Activated CD8-positive, alpha-beta memory T cell treated with anti-CD3 and anti-CD28 coated beads for 24 hours (primary cell): ENCODE measurements at regions not wholly inside any gene's neighbourhood (a gene's known extent, or its start where the extent isn't known, plus 50 kb on each side); places are given as distances from the start of the nearest gene placed in this dataset.
"Not testable (repeated sequence)": the region's sequence is repeated elsewhere in the genome, so short reads cannot be mapped to it uniquely, and the experiment has no call there.

Experiments used
- DNase-seq: peaks from one replicate; pipeline ENCODE4 v3.0.0-alpha.2; 2020

- no peak for DNase-seq
Observed at GRCh38 chr20:51154708-51155690, 132.1 kb upstream of the KCNG1 start.

GRCh38 chr20:51153867-51154707, 131.2 kb upstream of the KCNG1 start:
- DNase-seq: no peak

GRCh38 chr20:51148941-51149340, 126.0 kb upstream of the KCNG1 start:
- no peak for DNase-seq

DNA sequence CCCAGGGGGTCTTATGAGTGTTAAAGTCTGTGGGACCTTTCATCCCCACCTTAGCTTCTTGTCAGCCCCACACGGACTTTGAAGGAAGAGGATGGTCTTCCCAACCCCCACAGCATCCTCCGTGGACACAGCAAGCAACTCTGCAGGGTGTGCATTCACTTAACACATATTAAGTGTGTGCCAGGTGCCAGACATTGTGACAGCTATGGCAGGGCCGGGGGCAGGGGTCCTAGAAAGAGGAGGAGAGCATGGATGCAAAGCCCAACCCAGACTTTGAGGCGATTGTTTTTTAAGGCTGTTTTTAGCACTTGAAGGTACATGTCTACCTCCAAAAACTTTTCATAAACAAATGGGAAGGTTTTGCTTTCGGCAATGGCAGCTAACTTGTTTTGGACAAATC, 121.6 kb upstream of the KCNG1 start:
- no peak for DNase-seq

DNA sequence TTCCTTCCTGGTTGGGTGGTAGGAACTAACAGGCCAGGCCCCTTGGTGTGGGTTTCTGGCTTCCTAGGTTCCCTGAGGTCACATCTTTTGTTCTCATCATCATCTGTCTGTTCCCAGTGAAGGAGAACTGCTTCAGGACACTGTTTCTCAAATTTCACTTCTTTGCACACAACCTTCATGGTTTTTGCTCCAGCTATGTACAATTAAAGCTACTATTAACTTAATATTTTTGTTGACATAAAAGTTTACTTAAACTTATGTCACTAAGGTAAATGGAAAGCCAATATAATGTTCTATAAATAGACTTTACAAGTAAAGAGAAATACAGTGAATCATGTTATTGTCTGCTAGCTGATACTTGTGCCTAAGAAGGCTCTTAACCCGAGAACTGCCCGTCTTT, 120.7 kb upstream of the KCNG1 start:
- DNase-seq: no peak

DNA sequence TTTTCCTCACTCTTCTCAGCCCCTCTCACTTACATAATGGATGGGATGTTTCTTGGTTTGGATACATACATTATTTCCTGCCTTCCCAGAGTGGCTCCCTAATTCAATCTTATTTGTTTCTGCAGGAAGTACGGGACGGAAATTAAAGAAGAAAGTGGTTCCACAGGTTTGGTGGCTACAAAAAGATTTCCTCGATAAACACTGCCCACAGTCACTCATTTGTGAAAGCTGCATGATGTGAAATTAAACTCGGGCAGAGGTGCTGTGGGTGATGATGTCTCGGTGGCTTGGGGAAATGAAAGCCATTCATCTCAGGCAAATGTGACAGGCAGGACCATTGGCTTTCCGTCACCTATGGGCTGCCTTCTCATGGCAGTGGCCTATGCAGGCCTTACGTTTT, 119.5 kb upstream of the KCNG1 start:
- no peak for DNase-seq

GRCh38 chr20:51140671-51141070, 117.8 kb upstream of the KCNG1 start:
- DNase-seq: no peak

- DNase-seq: no peak
Observed at GRCh38 chr20:51139891-51140290, 117.0 kb upstream of the KCNG1 start.

DNA sequence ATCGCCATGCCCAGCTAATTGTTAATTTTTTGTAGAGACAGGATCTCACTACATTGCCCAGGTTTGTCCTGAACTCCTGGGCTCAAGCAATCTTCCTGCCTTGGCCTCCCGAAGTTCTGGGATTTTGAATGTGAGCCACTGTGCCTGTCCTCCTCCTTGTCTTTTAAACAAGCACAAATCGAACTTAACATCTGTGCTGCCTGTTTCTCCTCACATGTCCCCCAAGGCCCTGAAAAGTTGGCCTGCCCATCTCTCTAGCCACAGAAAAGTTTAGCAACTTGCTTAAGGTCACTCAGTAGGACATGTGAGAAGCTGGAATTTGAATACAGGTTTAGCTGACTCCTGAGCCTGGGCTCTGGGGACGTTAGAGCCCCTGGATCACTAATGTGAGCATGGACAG, 115.7 kb upstream of the KCNG1 start:
- no peak for DNase-seq

- DNase-seq: no peak
Observed at GRCh38 chr20:51137461-51137860, 114.6 kb upstream of the KCNG1 start.

DNA sequence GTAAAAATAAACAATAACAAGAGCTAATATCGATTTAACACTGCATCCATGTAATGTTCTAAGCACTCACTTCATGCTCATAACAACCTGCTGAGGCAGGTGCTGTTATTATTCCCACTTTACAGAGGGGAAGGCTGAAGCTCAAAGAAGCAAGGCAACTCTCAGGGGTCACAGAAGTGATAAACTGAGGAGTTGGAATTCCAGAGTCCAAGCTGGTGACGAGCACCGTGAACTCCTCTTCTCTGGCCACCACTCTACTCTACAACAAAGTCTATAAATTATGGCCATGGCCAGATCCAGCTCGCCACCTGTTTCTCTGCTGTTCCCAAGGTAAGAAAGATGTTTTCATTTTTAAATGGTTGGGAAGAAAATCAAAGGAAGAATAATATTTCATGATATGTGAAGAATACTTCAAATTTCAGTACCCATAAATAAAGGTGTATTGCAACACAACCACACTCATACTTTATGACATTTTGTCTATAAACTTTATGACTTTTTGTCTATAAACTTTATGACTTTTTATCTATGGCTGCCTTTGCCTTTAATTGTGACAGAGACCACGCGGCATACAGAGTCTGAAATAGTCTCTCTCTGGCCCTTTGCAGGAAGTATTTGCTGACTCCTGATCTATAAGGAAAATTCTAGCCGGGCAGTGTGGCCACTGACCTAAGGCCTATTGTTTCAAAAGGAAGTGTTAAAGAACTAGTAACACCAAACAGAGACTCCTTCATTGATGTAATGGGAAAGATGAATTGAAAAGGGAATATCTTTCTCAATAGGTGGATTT, 113.2 kb upstream of the KCNG1 start:
- DNase-seq: no peak

DNA sequence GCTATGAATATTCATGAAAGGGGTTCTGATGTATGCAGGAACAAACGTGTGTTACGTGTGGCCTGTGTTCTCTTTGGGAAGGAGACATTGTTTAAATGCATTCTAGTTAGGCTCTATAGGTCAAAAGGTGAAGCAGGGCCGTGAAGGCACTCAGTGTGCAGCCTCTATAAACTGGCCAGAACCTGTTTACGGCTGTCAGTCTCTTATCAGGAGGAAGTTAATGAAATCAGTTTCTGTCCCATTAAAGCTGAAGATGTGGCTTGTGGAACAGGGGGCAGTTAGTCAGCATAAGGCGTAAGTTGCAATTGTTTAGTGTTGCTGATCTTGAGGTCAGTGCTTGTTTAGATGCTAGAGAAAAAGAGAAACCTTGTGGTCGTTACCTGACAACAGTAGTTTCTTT, 111.5 kb upstream of the KCNG1 start:
- no peak for DNase-seq

- no peak for DNase-seq
Observed at GRCh38 chr20:51132279-51132678, 109.4 kb upstream of the KCNG1 start.

- DNase-seq: no peak
Observed at GRCh38 chr20:51131811-51132210, 108.9 kb upstream of the KCNG1 start.

DNA sequence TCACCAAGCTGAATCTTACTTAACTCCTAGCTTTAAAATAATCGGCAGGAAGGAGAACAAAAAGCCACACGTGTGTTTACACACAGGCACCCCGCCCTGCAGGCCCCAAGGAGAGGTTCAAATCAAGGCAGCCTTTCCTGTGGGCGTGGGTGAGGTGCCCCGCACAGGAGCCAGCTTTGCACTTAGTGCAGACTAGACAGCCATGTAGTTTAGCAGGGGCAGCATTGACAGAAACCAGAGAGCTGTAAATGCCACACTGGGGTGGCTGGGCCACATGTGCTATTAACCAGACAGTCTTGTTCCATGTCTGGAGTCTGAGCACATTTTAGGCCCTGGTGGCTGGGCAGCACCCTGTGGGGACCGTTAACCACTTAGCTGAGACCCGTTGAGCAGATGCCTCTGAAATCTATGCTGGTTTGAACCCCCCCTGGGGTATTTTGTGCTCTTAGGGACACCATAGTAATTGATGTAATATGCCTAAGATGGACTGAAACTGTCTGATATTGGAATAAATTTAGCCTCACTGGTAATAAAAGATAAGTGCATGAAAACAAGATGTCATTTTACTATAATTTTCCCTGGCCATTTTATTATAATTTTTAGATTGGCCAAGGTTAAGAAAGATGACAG, 106.4 kb upstream of the KCNG1 start:
- DNase-seq: no peak

DNA sequence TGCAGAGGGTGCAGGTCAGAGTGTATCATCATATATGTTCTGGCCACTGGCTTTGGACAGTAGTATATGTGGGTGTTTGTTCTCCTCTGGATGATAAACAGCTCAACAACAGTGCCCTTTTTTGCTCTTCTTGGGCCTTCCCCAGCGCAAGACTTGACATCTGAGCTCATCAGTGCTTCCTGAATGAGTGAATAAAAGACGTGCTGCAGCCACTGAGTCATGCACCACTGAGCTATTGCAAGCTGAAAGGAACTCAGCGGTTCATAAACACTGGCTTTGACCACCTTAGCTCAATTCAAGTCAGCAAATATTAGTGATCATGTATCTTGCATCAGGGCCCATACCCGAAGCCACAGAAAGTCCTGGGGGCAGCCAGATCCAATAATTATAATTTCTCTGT, 105.3 kb upstream of the KCNG1 start:
- no peak for DNase-seq

GRCh38 chr20:51127713-51128112, 104.8 kb upstream of the KCNG1 start:
- DNase-seq: peak; percentile 32

DNA sequence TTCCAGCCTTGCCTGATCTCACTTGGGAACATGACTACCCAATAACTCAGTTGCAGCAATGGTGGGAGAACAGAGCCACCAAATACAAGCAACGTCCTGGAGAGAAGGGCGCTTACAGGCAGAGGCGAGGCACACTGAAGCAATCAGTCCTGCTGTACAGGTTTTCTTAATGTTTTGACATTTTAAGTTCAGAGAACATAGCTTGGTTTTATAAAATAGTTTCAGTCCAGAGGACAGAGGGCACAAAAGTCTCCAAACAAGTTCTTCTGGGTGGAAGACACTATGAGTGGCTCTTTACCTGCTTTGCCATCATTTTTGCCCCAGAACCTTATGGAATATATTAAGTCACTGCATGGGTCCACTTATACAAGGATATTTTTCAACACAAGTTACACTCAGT, 103.4 kb upstream of the KCNG1 start:
- no peak for DNase-seq

- no peak for DNase-seq
Observed at GRCh38 chr20:51125780-51126179, 102.9 kb upstream of the KCNG1 start.

- no peak for DNase-seq
Observed at GRCh38 chr20:51125105-51125504, 102.2 kb upstream of the KCNG1 start.

DNA sequence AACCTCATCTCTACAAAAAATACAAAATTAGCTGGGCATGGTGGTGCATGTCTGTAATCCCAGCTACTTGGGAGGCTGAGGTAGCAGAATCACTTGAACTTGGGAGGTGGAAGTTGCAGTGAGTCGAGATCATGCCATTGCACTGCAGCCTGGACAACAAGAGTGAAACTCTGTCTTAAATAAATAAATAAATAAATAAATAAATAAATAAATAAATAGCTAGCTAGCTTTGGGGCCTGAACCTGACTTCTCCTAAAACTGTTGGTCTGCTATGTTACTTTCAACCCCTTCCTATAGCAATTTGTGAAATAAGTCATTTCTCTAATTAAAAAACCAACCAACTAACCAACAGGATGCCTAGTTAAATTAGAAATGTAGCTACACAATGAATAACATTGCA, 101.0 kb upstream of the KCNG1 start:
- not testable (repeated sequence) for DNase-seq

- no peak for DNase-seq
Observed at GRCh38 chr20:51122931-51123658, 100.2 kb upstream of the KCNG1 start.
